ENCODE measurements at regions not wholly inside any gene's neighbourhood (a gene's known extent, or its start where the extent isn't known, plus 50 kb on each side); places are given as distances from the start of the nearest gene placed in this dataset.

GRCh38 chr2:221761260-221761659 is 189.2 kb upstream of the EPHA4 start:
- no TSS peak for BruUV-seq (replicated peaks)
- in situ Hi-C loops (cut with MboI) = no loop called here
- Histone ChIP-seq H2AFZ (ENCODE audit: low read depth, low read length) (no peak overlapping the region), H3K4me3 (no peak overlapping the region), H3K9me1 (ENCODE audit: control insufficient read depth, insufficient read depth, low read length) (no peaks in the 10 kb centered on the region), H3K4me2 (ENCODE audit: insufficient read depth, low read length) (no peak overlapping the region), H3K9ac (ENCODE audit: insufficient read depth in 1 of 2, low read depth in 2 of 2, low read length in 2 of 2) (no peak overlapping the region), H3K9me3 (replicated peaks; ENCODE audit: control insufficient read depth, insufficient read depth, low read depth, low read length) (no peaks in the 10 kb centered on the region), H4K20me1 (replicated peaks; ENCODE audit: control insufficient read depth, insufficient read depth, low read length) (no peaks in the 10 kb centered on the region), H3K36me3 (ENCODE audit: control insufficient read depth, insufficient read depth, low read length) (no peaks in the 10 kb centered on the region), H3K79me2 (ENCODE audit: control insufficient read depth, insufficient read depth, low read length) (no peaks in the 10 kb centered on the region), H3K27me3 (ENCODE audit: control insufficient read depth in 2 of 2, insufficient read depth in 2 of 2, low read length in 2 of 2) (no peaks in the 10 kb centered on the region), H3K27ac (ENCODE audit: extremely low read depth, low read depth, low read length) (no peak overlapping the region), H3K4me1 (replicated peaks in 1 of 2; ENCODE audit: control insufficient read depth in 2 of 2, insufficient read depth in 2 of 2, low read length in 2 of 2) (no peaks in the 10 kb centered on the region)
- ATAC-seq = no peak
- intact Hi-C loops (cut with micrococcal nuclease) = no loop called here
- FAIRE-seq = no peak
- WGBS (ENCODE audit: insufficient coverage, low coverage, missing lambda C conversion rate) = 0% methylated on average over 2 of the region's 2 CpGs
- TF ChIP-seq NBN (IDR thresholded peaks at IDR 0.05; ENCODE audit: low read depth) = no peak
- TF ChIP-seq HIVEP1 (CRISPR knock-in tag; IDR thresholded peaks at IDR 0.05) = no peak
- no peak for TF ChIP-seq SP2 (IDR thresholded peaks at IDR 0.05; ENCODE audit: extremely low read depth, low read depth, low read length, poor library complexity, severe bottlenecking)
- TF ChIP-seq CEBPZ (IDR thresholded peaks at IDR 0.05; ENCODE audit: borderline replicate concordance, low read depth, low read length) = no peak
- no peak for TF ChIP-seq ZNF764 (CRISPR knock-in tag; IDR thresholded peaks at IDR 0.05; ENCODE audit: low read depth)
- TF ChIP-seq ZNF184 (CRISPR knock-in tag; IDR thresholded peaks at IDR 0.05) = no peak
- no peak for TF ChIP-seq PRDM10 (IDR thresholded peaks at IDR 0.05; ENCODE audit: partially characterized antibody)
- TF ChIP-seq ZFP30 (CRISPR knock-in tag; IDR thresholded peaks at IDR 0.05; ENCODE audit: borderline replicate concordance) = no peak
- no peak for TF ChIP-seq SIN3A (IDR thresholded peaks at IDR 0.05; ENCODE audit: borderline replicate concordance in 2 of 2, control insufficient read depth in 1 of 2, low read depth in 2 of 2, low read length in 2 of 2)
- TF ChIP-seq CEBPG (CRISPR knock-in tag; IDR thresholded peaks at IDR 0.05) = no peak
- TF ChIP-seq CEBPG (tag; conservative IDR thresholded peaks at IDR 0.05 in 1 of 2, IDR thresholded peaks at IDR 0.05 in 1 of 2) = no peak
- TF ChIP-seq KDM4B (IDR thresholded peaks at IDR 0.05; ENCODE audit: borderline replicate concordance in 2 of 2, low read depth in 1 of 2) = no peak
- TF ChIP-seq ARID3A (IDR thresholded peaks at IDR 0.05; ENCODE audit: borderline replicate concordance, low read depth, low read length) = no peak
- ChIA-PET POLR2A (no interaction called here), CTCF (ENCODE audit: low intra/inter-chr PET ratio) (no interaction called here)
- DNase-seq (ENCODE audit: extremely low read depth in 1 of 4, low spot score in 3 of 4) = no peak

Data from K562 (cell line).